Erythroblast (primary cell): ENCODE measurements at regions not wholly inside any gene's neighbourhood (a gene's known extent, or its start where the extent isn't known, plus 50 kb on each side); places are given as distances from the start of the nearest gene placed in this dataset.

Source experiments
- GATA1 ChIP-seq: IDR thresholded peaks from 2 replicates; pipeline ENCODE4 v1.6.1; 2011; ENCODE audit warnings: low read depth, mild to moderate bottlenecking, control low read depth, low read length, moderate library complexity
- POLR2A ChIP-seq: IDR thresholded peaks from 2 replicates; pipeline ENCODE4 v1.6.1; 2011; ENCODE audit warnings: mild to moderate bottlenecking, low read length

- no peak for TF ChIP-seq POLR2A
- no peak for TF ChIP-seq GATA1
Measured at GRCh38 chr7:83878614-83879013, 229.7 kb upstream of the SEMA3E start.
